ENCODE measurements at regions not wholly inside any gene's neighbourhood (a gene's known extent, or its start where the extent isn't known, plus 50 kb on each side); places are given as distances from the start of the nearest gene placed in this dataset.
"Not testable (repeated sequence)": the region's sequence is repeated elsewhere in the genome, so short reads cannot be mapped to it uniquely, and the experiment has no call there.

DNA sequence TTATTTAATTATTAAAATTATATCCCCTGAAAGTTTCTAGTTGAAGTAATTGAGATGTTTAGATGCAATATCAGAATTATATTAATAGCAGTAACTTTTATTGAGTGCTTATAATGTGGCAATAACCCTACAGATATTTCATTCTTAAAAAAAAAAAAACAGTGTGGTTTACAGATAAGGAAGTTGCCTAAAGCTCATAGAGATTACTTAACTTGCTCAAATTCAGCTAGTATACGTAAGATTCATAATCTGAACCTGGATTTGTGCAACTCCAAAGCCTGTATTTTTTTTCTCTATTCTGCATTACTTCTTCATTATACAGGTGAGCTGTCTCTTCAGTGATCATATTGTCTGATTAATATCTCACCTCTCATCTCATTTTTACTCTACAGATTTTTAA, 156.0 kb upstream of the PTBP2 start:
- no peak for DNase-seq

DNA sequence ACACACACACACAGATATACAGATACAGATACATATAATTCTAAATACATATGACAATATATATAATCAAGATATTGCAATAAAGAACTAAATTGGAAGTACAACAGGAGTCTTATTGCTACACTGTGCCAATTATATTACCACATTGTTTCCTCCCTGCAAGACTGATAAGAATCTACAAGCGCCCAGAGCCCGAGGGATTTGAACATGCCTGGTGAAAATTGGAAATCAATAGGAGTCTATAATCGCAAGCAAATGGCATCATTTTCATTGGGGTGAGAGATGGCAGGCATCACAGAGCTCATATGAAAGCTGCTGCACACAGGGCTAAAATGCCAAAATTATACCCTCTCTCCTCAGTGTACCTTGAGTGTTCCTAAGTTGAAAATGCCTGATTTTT, 152.9 kb upstream of the PTBP2 start:
- no peak for DNase-seq

DNA sequence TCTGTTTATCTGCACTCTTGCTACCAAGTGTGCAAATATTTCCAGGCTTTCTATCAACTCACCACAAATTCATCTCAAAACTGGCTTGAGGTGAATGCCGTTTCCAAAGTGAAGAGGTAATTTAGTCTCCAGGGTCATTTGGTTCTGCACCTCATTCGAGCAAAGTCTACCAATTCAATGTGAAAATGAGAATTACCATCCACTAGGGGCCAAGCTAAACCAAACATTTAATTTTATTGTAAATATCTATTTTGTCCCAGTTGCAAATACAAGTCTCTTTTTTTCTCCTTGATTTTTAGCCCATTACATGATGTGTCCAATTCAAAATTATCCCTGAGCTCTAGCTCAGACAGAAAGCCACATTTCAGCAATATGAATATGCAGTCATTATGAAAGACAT, 152.3 kb upstream of the PTBP2 start:
- no peak for DNase-seq

DNA sequence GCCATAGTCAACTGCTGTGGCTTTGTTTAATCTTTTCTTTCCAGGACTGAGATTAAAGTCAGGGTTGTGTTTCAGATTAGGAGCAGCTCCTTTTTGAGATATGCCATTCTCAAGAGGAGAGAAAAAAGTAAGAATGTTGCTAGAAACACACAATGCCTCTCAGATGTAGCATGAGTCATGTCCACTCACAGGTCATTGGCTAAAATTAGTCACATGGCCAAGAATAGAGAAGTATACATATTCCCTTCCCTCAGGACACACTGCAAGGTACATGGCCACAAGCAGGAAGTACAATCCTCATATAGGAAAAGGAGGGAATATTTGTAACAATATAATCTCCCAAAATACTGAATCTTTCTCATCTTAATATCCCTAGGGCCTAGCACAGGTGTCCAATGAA, 141.9 kb upstream of the PTBP2 start:
- DNase-seq = no peak

- no peak for DNase-seq
Measured at GRCh38 chr1:96580920-96581319, 140.7 kb upstream of the PTBP2 start.

- no peak for DNase-seq
Measured at GRCh38 chr1:96581772-96582171, 139.8 kb upstream of the PTBP2 start.

GRCh38 chr1:96583903-96584302, 137.7 kb upstream of the PTBP2 start:
- DNase-seq = no peak

DNA sequence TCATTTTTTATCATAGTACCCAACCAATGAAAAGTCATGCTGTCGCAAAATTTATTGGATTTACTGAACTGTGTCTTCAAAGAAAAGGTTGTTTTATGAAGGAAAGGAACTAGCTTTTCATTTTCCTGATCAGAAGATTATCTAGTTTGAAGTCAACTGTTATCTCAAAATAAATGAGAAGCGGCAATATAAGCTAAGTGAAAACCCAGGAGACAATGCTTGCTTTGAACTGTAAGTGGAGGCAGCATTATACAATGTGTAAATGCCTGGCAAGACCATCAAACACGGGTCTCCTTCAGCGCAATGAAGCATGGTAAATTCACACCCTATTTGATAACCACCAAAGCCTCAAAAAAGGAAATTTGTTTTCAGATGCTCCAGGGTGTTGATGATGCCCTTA, 134.4 kb upstream of the PTBP2 start:
- no peak for DNase-seq

GRCh38 chr1:96588416-96588995, 133.1 kb upstream of the PTBP2 start:
- DNase-seq = no peak

- DNase-seq = not testable (repeated sequence)
Measured at GRCh38 chr1:96595530-96595929, 126.1 kb upstream of the PTBP2 start.

GRCh38 chr1:96596226-96596922, 125.2 kb upstream of the PTBP2 start:
- peak; percentile 6 for DNase-seq

DNA sequence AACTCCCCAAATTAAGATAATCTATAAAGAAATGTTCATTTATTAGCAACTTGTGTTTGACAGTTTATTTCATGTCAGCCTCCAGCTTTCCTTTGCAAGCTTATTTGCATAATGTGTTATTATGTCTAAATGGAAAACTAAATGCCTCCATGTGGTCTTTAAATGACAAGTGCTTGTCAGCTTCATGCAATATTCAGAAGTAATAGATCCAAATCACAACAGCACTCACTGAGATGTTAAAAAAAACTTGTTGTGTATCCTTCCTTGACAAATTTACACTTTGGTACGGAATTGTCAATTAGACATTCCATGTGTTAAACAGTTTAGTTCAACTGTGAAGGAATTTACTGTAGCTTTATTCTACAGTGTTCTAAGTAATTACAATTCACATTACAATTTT, 124.4 kb upstream of the PTBP2 start:
- no peak for DNase-seq

- no peak for DNase-seq
Measured at GRCh38 chr1:96598416-96599168, 123.0 kb upstream of the PTBP2 start.

GRCh38 chr1:96604620-96605019, 117.0 kb upstream of the PTBP2 start:
- not testable (repeated sequence) for DNase-seq

DNA sequence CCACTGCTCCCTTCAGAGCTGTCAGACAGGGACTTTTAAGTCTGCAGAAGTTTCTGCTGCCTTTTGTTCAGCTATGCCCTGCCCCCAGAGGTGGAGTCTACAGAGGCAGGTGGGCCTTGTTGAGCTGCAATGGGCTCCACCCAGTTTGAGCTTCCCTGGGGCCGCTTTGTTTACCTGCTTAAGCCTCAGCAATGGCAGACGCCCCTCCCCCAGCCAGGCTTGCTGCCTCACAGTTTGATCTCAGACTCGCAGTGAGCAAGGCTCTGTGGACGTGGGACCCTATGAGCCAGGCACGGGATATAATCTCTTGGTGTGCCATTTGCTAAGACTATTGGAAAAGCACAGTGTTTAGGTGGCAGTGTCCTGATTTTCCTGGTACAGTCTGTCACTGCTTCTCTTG, 104.2 kb upstream of the PTBP2 start:
- not testable (repeated sequence) for DNase-seq

- DNase-seq = no peak
Measured at GRCh38 chr1:96632045-96632664, 89.4 kb upstream of the PTBP2 start.

- DNase-seq = no peak
Measured at GRCh38 chr1:96633695-96634094, 87.9 kb upstream of the PTBP2 start.

DNA sequence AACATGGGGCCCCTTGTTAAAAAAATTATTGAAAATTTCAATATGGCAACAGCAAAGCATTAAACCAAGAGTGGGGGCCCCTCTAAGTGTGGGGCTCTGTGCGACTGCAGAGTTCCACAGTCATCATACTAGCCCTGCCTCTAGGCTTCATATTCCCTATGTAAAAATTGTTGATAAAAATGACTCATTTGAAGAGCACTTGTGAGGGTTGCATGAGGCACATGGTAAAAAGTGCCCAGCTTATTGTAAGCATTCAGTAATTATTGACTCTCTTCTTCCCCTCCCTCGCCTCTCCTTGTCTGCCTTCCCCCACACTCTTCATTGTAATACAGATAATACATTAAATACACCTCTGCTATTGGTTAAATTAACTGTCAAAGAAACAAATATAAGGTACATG, 86.7 kb upstream of the PTBP2 start:
- DNase-seq = no peak

- DNase-seq = no peak
Measured at GRCh38 chr1:96641282-96641681, 80.3 kb upstream of the PTBP2 start.

- no peak for DNase-seq
Measured at GRCh38 chr1:96643519-96643918, 78.1 kb upstream of the PTBP2 start.

DNA sequence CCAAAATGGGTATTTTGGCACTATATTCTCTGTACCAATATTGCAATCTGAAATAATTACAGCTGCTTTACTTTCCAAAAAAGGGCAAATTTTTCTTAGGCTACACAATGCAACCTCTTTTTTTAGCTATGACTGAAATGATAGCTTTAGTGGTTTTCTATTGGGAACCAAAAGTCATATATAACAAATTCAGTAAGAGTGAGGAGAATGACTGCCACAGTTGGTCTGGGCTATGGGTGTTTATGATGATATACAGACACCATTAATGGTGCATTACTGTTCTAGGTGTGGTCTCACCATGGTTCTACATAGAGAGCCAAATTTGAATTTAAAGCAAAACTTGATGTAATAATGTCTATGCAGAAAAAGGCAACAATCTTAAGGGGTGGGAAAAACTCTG, 72.3 kb upstream of the PTBP2 start:
- DNase-seq = no peak

- no peak for DNase-seq
Measured at GRCh38 chr1:96651517-96651916, 70.1 kb upstream of the PTBP2 start.

DNA sequence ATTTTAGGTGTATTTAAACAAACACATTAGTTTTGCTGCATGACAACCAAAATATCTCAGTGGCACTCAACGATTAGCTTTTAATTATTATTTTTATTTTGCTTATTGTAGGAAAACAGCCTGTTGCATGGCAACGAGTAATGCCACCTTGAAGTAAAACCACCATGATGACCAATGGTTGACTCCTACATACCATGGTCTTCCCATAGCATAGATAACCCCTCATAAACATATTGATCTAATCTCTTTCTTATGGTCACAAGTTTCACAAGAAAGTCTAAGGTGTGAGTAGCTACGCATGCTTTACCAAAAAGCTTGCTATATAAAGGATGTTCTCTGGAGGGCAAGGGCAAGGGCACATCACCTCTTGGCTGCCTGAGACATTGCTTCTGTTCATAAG, 61.5 kb upstream of the PTBP2 start:
- DNase-seq = no peak

DNA sequence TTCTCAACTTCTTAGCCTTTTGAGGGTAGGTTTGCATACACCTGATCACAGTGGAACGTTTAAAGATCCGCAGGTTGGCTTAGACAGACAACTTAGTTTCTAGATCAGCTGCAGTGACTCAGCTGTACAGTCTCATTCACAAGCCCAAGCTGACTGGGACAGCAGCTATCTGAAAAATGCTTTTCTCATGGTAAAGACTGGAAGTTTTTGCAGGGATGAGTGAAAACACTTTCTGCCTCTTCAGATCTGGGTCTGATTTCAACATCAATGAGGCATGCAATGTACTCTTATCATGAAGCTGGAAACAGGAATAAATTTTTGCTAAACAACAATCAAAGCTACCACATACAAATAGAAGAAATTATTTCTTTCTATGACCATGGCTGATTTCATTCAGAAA, 61.1 kb upstream of the PTBP2 start:
- no peak for DNase-seq
